Keratinocyte (primary cell): ENCODE measurements at regions not wholly inside any gene's neighbourhood (a gene's known extent, or its start where the extent isn't known, plus 50 kb on each side); places are given as distances from the start of the nearest gene placed in this dataset.

ENCODE experiments used
- DNase-seq: peaks from one replicate; pipeline ENCODE4 v3.0.0-alpha.2; 2011; ENCODE audit warnings: low read depth, missing footprints, low spot score
- FAIRE-seq: peaks from 2 replicates; lab custom pipeline; 2011; peaks lifted over from hg19 to GRCh38; lab: Jason Lieb, UNC
- H2AFZ ChIP-seq: 2 replicates; pipeline ENCODE4 v1.6.0; 2012; ENCODE audit warnings: low read length, control low read depth, inconsistent platforms; ENCODE audit not compliant: control insufficient read depth
- H3K27ac ChIP-seq: 2 replicates; pipeline ENCODE4 v1.5.1; 2011; ENCODE audit warnings: low read length; ENCODE audit not compliant: control insufficient read depth, insufficient read depth
- H3K27me3 ChIP-seq: 3 replicates; pipeline ENCODE4 v1.6.0; 2011; ENCODE audit warnings: low read length; ENCODE audit not compliant: control insufficient read depth, insufficient read depth; ENCODE audit errors: extremely low read depth
- H3K36me3 ChIP-seq, 2 experiments: 2 replicates in 1 of 2; 3 replicates in 1 of 2; pipeline ENCODE4 v1.5.1; 2011; ENCODE audit warnings: low read length in 2 of 2, mild to moderate bottlenecking in 1 of 2; ENCODE audit not compliant: control insufficient read depth in 2 of 2, insufficient read depth in 2 of 2; ENCODE audit errors: extremely low read depth in 1 of 2
- H3K4me1 ChIP-seq: 3 replicates; pipeline ENCODE4 v1.5.1; 2011; ENCODE audit warnings: low read length; ENCODE audit not compliant: control insufficient read depth, insufficient read depth; ENCODE audit errors: extremely low read depth
- H3K4me2 ChIP-seq: 3 replicates; pipeline ENCODE4 v1.6.0; 2011; ENCODE audit warnings: low read depth, low read length; ENCODE audit not compliant: control insufficient read depth, insufficient read depth; ENCODE audit errors: extremely low read depth
- H3K4me3 ChIP-seq, 3 experiments: fragments of 200-600 bp in 1 of 3; sonication (generic) in 1 of 3; 2 replicates in 2 of 3; 3 replicates in 1 of 3; pipeline ENCODE4 v1.5.1; 2011 to 2016; ENCODE audit warnings: low read length in 3 of 3, mild to moderate bottlenecking in 3 of 3, control low read depth in 2 of 3, inconsistent platforms in 1 of 3, low read depth in 1 of 3, mixed read lengths in 1 of 3, mixed run types in 1 of 3, moderate library complexity in 1 of 3; ENCODE audit not compliant: control insufficient read depth in 2 of 3, insufficient read depth in 2 of 3; ENCODE audit errors: extremely low read depth in 1 of 3
- H3K79me2 ChIP-seq: 2 replicates; pipeline ENCODE4 v1.6.0; 2012; ENCODE audit warnings: low read length; ENCODE audit not compliant: control insufficient read depth, insufficient read depth
- H3K9ac ChIP-seq: 3 replicates; pipeline ENCODE4 v1.6.0; 2011; ENCODE audit warnings: low read length; ENCODE audit not compliant: control insufficient read depth, insufficient read depth; ENCODE audit errors: extremely low read depth
- H3K9me1 ChIP-seq: 3 replicates; pipeline ENCODE4 v1.6.0; 2011; ENCODE audit warnings: low read length; ENCODE audit not compliant: control insufficient read depth, insufficient read depth; ENCODE audit errors: extremely low read depth
- H3K9me3 ChIP-seq: 2 replicates; pipeline ENCODE4 v1.5.1; 2012; ENCODE audit warnings: low read depth, low read length; ENCODE audit not compliant: control insufficient read depth
- H4K20me1 ChIP-seq: 3 replicates; pipeline ENCODE4 v1.6.0; 2011; ENCODE audit warnings: low read length; ENCODE audit not compliant: control insufficient read depth, insufficient read depth; ENCODE audit errors: extremely low read depth
- CTCF ChIP-seq, 3 experiments: IDR thresholded peaks in 1 of 3; conservative IDR thresholded peaks in 1 of 3; optimal IDR thresholded peaks in 1 of 3; 2 replicates in 2 of 3; 3 replicates in 1 of 3; pipeline versions ENCODE3 to v1.5.1; 2011; ENCODE audit warnings: low read length in 3 of 3, mild to moderate bottlenecking in 3 of 3, moderate library complexity in 2 of 3, control low read depth in 1 of 3, inconsistent platforms in 1 of 3; ENCODE audit not compliant: insufficient read depth in 2 of 3; ENCODE audit errors: extremely low read depth in 1 of 3
- EZH2 ChIP-seq: IDR thresholded peaks from one replicate; pipeline ENCODE4 v1.6.1; 2012; ENCODE audit warnings: inconsistent platforms, mild to moderate bottlenecking, low read length, moderate library complexity
- dilution Hi-C: fragments of 300-500 bp; cut with MboI; formaldehyde crosslinking; loops from one replicate; pipeline ENCODE4 v1.7.0; 2020; ENCODE audit warnings: low sequenced_read_pairs; ENCODE audit not compliant: extremely low pct_ligation_motif_present

DNA sequence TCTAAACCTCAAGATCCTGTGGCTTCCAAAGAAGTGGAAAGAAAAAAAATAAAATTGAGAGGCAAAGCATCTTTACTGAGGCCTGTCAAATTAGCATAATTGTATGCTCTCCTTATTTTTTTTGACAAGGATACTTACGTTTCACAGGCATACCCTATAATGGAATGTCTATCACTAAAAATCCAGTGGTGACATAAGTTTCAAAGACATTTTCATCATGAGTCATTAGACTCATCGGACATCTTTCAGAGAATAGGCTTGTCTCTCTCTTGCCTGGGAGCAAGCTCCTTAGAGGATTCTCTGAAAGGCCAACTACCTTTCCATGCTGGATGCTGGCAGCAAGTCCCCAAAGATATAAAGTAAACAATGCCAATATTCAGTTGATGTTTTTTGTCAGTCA lies 380.7 kb upstream of the STEAP1 start:
- no peaks in the 10 kb centered on the region for H3K9me1 ChIP-seq
- H2AFZ ChIP-seq, result no peak overlapping the region
- H3K36me3 ChIP-seq, result no peaks in the 10 kb centered on the region
- H3K27me3 ChIP-seq, result no peaks in the 10 kb centered on the region
- no peak overlapping the region for H3K9ac ChIP-seq
- H3K4me3 ChIP-seq, result no peak overlapping the region
- no peaks in the 10 kb centered on the region for H4K20me1 ChIP-seq
- no peak overlapping the region for H3K27ac ChIP-seq
- no peak overlapping the region for H3K4me2 ChIP-seq
- DNase-seq (no peak), FAIRE-seq (no peak)
- H3K4me1 ChIP-seq, result no peaks in the 10 kb centered on the region
- no peaks in the 10 kb centered on the region for H3K9me3 ChIP-seq
- H3K79me2 ChIP-seq, result no peaks in the 10 kb centered on the region
- dilution Hi-C loops, result no loop called here
- no peak for TF ChIP-seq CTCF (optimal IDR thresholded peaks at IDR 0.05 in 1 of 3, IDR thresholded peaks at IDR 0.05 in 1 of 3, conservative IDR thresholded peaks at IDR 0.05 in 1 of 3; ENCODE audit: extremely low read depth in 1 of 3, insufficient read depth in 2 of 3, low read length in 3 of 3)
- no peak for TF ChIP-seq EZH2

- DNase-seq (no peak), FAIRE-seq (no peak)
- no peak overlapping the region for H3K27ac ChIP-seq
- no peak overlapping the region for H3K9ac ChIP-seq
- H3K79me2 ChIP-seq, result no peaks in the 10 kb centered on the region
- no peak overlapping the region for H2AFZ ChIP-seq
- no peak overlapping the region for H3K4me3 ChIP-seq
- no peaks in the 10 kb centered on the region for H3K9me1 ChIP-seq
- H3K27me3 ChIP-seq, result no peaks in the 10 kb centered on the region
- dilution Hi-C loops, result no loop called here
- no peaks in the 10 kb centered on the region for H4K20me1 ChIP-seq
- H3K36me3 ChIP-seq, result no peaks in the 10 kb centered on the region
- H3K9me3 ChIP-seq, result no peaks in the 10 kb centered on the region
- no peak overlapping the region for H3K4me2 ChIP-seq
- H3K4me1 ChIP-seq, result no peaks in the 10 kb centered on the region
- TF ChIP-seq EZH2 (no peak), CTCF (optimal IDR thresholded peaks at IDR 0.05 in 1 of 3, IDR thresholded peaks at IDR 0.05 in 1 of 3, conservative IDR thresholded peaks at IDR 0.05 in 1 of 3; ENCODE audit: extremely low read depth in 1 of 3, insufficient read depth in 2 of 3, low read length in 3 of 3) (no peak)
Measured at GRCh38 chr7:89775459-89775858, 378.8 kb upstream of the STEAP1 start.
